ENCODE measurements at regions not wholly inside any gene's neighbourhood (a gene's known extent, or its start where the extent isn't known, plus 50 kb on each side); places are given as distances from the start of the nearest gene placed in this dataset.

- Histone ChIP-seq H2AFZ (ENCODE audit: low read depth, low read length) (no peak overlapping the region), H3K4me1 (ENCODE audit: insufficient read depth, low read length) (no peaks in the 10 kb centered on the region), H3K4me2 (ENCODE audit: insufficient read depth, low read length) (no peak overlapping the region), H4K20me1 (ENCODE audit: insufficient read depth, low read length) (no peaks in the 10 kb centered on the region), H3K27me3 (ENCODE audit: insufficient read depth, low read length, poor library complexity) (peaks cover 4% of the 10 kb centered on the region), H3K36me3 (ENCODE audit: insufficient read depth, low read length) (no peaks in the 10 kb centered on the region), H3K4me3 (ENCODE audit: low read depth in 1 of 2, low read length in 2 of 2) (no peak overlapping the region), H3K27ac (ENCODE audit: low read length) (no peak overlapping the region), H3K9me3 (ENCODE audit: insufficient read depth, low read length, severe bottlenecking) (no peaks in the 10 kb centered on the region), H3K9ac (ENCODE audit: low read depth, low read length) (no peak overlapping the region), H3K79me2 (ENCODE audit: insufficient read depth, low read length) (no peaks in the 10 kb centered on the region)
- TF ChIP-seq EZH2 (IDR thresholded peaks at IDR 0.05; ENCODE audit: borderline replicate concordance, low read depth, low read length, severe bottlenecking): no peak
- TF ChIP-seq, protein P1, sequence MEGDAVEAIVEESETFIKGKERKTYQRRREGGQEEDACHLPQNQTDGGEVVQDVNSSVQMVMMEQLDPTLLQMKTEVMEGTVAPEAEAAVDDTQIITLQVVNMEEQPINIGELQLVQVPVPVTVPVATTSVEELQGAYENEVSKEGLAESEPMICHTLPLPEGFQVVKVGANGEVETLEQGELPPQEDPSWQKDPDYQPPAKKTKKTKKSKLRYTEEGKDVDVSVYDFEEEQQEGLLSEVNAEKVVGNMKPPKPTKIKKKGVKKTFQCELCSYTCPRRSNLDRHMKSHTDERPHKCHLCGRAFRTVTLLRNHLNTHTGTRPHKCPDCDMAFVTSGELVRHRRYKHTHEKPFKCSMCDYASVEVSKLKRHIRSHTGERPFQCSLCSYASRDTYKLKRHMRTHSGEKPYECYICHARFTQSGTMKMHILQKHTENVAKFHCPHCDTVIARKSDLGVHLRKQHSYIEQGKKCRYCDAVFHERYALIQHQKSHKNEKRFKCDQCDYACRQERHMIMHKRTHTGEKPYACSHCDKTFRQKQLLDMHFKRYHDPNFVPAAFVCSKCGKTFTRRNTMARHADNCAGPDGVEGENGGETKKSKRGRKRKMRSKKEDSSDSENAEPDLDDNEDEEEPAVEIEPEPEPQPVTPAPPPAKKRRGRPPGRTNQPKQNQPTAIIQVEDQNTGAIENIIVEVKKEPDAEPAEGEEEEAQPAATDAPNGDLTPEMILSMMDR (IDR thresholded peaks at IDR 0.05; ENCODE audit: borderline replicate concordance, extremely low read depth, low read length, poor library complexity, severe bottlenecking): no peak
- ATAC-seq (ENCODE audit: insufficient read depth, low read depth) (no peak), DNase-seq (no peak)
Observed at GRCh38 chr3:170703121-170703588, 117.3 kb upstream of the SLC7A14 start.

DNA sequence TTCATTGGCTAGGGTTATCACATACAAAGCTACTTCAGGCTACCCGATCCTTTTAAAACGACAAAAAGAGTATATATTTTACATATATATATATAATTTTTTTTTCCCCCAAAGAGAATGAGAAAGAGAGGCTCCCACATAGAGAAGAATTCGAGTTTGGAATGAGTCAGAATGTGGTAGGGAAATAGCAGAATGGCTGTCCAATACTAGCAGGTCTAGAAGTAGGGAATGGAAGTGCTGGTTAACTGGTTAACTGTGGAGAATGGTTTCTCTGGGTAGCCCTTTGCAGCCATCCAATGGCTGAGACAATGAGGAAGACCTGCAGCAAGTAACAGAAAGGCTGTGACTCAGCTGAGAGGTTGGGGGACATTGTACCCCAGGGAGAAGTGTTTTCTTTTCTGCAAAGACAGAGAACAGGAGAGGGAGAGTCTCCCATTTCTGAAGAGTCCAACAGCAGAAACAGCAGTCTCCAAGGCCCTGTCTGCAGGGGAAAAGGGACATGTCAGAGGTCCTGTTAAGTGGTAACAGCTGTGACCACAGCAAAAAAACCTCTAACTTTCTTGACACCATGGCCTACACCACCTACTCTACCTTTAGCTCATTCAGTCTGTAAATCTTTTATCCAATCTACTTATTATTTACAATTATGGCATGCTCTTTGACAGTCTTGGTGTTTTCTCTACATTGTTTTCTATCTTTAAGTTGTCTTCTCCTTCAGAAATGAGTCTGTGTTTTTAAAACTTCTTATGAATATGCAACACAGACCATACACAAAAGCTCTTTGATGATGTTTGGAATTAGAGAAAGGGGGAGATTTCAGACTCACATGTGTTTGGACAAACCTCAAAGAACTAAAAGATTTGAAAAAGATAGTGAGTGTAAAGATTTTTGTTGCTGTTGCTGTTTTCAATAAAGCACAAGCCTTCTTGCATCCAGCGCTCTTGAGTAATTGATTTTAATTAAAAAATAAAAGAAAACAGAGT lies 116.1 kb upstream of the SLC7A14 start:
- Histone ChIP-seq H2AFZ (ENCODE audit: low read depth, low read length) (no peak overlapping the region), H3K36me3 (ENCODE audit: insufficient read depth, low read length) (no peaks in the 10 kb centered on the region), H3K9me3 (ENCODE audit: insufficient read depth, low read length, severe bottlenecking) (no peaks in the 10 kb centered on the region), H3K9ac (ENCODE audit: low read depth, low read length) (no peak overlapping the region), H4K20me1 (ENCODE audit: insufficient read depth, low read length) (no peaks in the 10 kb centered on the region), H3K4me3 (ENCODE audit: low read depth in 1 of 2, low read length in 2 of 2) (no peak overlapping the region), H3K4me2 (ENCODE audit: insufficient read depth, low read length) (no peak overlapping the region), H3K79me2 (ENCODE audit: insufficient read depth, low read length) (no peaks in the 10 kb centered on the region), H3K4me1 (ENCODE audit: insufficient read depth, low read length) (no peaks in the 10 kb centered on the region), H3K27ac (ENCODE audit: low read length) (no peak overlapping the region), H3K27me3 (ENCODE audit: insufficient read depth, low read length, poor library complexity) (peaks cover 6% of the 10 kb centered on the region)
- ATAC-seq (ENCODE audit: insufficient read depth, low read depth): no peak
- no peak for TF ChIP-seq EZH2 (IDR thresholded peaks at IDR 0.05; ENCODE audit: borderline replicate concordance, low read depth, low read length, severe bottlenecking)
- TF ChIP-seq, protein P1 (IDR thresholded peaks at IDR 0.05; ENCODE audit: borderline replicate concordance, extremely low read depth, low read length, poor library complexity, severe bottlenecking): no peak
- no peak for DNase-seq

DNA sequence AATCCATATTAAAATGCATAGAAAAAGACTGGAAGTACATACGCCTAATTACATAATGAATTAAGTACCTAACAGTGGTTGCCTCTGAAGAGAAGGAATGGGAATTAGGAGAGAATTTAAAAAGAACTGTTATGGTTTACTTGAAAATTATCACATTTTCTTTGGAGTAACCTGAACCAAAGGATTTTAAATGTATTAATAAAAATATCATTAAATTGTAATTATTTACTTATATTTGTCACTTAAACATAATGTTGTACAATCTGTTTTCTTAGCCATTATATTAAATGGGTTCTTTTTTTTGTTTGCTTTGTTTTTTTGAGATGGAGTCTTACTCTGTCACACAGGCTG lies 114.2 kb upstream of the SLC7A14 start:
- DNase-seq (no peak), ATAC-seq (ENCODE audit: insufficient read depth, low read depth) (no peak)
- H2AFZ ChIP-seq (ENCODE audit: low read depth, low read length): no peak overlapping the region
- H3K27me3 ChIP-seq (ENCODE audit: insufficient read depth, low read length, poor library complexity): peaks cover 6% of the 10 kb centered on the region
- H4K20me1 ChIP-seq (ENCODE audit: insufficient read depth, low read length): no peaks in the 10 kb centered on the region
- no peak overlapping the region for H3K4me2 ChIP-seq (ENCODE audit: insufficient read depth, low read length)
- no peak overlapping the region for H3K27ac ChIP-seq (ENCODE audit: low read length)
- H3K4me3 ChIP-seq (ENCODE audit: low read depth in 1 of 2, low read length in 2 of 2): no peak overlapping the region
- H3K79me2 ChIP-seq (ENCODE audit: insufficient read depth, low read length): no peaks in the 10 kb centered on the region
- H3K36me3 ChIP-seq (ENCODE audit: insufficient read depth, low read length): no peaks in the 10 kb centered on the region
- H3K9me3 ChIP-seq (ENCODE audit: insufficient read depth, low read length, severe bottlenecking): no peaks in the 10 kb centered on the region
- H3K9ac ChIP-seq (ENCODE audit: low read depth, low read length): no peak overlapping the region
- no peaks in the 10 kb centered on the region for H3K4me1 ChIP-seq (ENCODE audit: insufficient read depth, low read length)
- TF ChIP-seq EZH2 (IDR thresholded peaks at IDR 0.05; ENCODE audit: borderline replicate concordance, low read depth, low read length, severe bottlenecking): no peak

Data from DND-41 (cell line).